T follicular helper cell (primary cell): ENCODE measurements at regions not wholly inside any gene's neighbourhood (a gene's known extent, or its start where the extent isn't known, plus 50 kb on each side); places are given as distances from the start of the nearest gene placed in this dataset.

ENCODE experiments used
- DNase-seq: peaks from one replicate; pipeline ENCODE4 v3.0.0-alpha.2; 2020; ENCODE audit warnings: low read depth

- no peak for DNase-seq
Measured at GRCh38 chr21:16072737-16073136, 343.0 kb downstream of the USP25 start.

GRCh38 chr21:16073586-16073985, 343.8 kb downstream of the USP25 start:
- DNase-seq: no peak

GRCh38 chr21:16074950-16075489, 345.2 kb downstream of the USP25 start:
- DNase-seq: no peak

DNA sequence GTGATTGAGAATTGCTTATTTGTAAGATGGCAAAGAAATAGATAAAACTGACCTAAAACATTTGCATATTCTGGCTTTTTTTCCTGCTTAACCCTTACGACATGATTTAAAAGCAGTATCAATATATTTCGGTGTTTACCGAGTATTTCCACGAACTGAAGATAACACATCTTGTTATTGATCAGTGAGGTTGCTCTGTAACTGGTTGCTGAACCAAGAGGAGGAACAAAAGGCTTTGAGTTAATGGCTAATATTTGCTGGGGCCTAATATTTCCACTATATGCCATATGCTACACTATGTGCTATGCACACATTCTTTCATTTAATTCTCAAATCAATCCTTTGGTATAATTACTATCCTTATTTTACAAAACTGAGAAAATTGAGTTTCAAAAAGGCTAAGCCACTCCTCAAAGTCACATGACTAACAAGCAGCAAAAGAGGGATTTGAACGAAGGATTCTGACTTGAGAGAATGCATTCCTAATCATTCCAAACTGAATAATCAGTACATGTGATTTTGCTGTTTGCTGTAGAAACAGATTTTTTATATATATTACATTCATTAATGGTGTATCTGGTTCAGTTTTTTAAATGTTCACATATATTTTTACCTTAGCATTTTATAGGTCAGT, 346.0 kb downstream of the USP25 start:
- DNase-seq: no peak

DNA sequence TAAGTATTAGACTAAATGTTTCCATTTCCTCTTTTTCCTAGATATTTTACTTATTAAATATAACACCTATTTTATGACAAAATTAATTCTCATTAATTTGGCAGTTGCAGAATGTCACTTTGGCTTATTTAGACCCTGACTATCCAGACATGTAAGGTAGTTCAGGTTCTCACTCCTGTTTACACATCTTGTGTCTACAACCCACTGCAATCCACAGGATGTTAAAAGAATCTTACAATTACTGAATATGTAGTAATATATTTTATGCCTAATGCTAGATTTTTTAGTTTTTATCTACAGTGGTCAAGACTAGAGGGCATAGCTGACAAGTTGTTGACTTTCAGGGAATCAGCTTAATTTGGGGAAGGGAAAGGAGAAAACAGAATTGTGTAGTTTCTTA, 346.7 kb downstream of the USP25 start:
- DNase-seq: no peak

- no peak for DNase-seq
Measured at GRCh38 chr21:16078382-16078781, 348.6 kb downstream of the USP25 start.

DNA sequence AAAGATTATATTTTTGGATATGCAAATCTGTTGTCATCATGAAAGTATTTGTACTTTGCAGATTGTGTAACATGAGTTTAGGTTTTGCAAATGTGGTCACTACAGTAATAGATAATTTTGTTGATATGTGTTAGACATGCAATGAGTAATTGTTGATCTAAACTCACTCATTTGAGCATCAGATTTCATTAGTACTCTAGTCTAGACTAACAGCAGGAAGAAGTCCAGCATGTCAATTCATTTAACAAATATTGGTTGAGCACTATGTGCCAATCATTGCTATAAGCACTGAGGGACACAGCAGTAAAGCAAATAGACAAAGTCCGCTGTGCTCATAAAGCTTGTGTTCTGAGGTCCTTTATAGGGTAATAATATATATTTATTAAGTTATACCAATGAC, 350.0 kb downstream of the USP25 start:
- no peak for DNase-seq

- no peak for DNase-seq
Measured at GRCh38 chr21:16081304-16081703, 351.5 kb downstream of the USP25 start.

DNA sequence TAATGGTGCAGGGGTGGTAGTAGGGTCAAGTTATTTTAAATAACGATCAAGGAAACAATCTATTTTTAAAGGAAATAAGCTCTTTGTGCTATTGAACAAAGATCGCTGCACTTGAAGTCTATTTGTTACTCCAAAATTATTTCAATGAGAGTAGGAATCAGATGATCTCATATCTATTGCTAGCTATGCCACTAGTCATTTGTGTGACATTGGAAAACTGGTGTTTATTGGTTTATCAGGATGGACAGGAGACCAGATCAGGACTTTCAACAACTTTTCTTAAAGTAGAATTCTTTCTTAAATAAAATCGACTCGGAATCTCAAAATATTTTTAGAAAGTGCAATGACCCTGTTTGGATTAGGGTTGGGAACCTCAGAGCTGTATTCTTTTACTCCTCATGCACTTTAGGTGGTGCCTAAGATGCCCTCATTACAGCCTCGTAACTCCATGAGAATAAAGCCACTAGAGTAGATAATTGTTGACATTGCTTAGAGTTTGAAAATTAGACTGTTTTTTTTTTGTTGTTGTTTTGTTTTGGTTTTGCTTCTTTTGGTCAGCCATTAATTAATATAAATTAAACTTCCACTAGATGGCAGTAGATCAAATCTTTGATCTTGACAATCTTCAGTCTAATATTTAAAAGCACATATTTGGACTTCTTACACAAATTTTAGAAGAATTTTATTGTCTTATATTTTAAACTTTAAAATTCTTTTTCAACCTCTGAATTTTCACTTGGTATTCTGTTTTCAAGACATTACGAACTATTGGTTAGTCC, 352.4 kb downstream of the USP25 start:
- DNase-seq: no peak

DNA sequence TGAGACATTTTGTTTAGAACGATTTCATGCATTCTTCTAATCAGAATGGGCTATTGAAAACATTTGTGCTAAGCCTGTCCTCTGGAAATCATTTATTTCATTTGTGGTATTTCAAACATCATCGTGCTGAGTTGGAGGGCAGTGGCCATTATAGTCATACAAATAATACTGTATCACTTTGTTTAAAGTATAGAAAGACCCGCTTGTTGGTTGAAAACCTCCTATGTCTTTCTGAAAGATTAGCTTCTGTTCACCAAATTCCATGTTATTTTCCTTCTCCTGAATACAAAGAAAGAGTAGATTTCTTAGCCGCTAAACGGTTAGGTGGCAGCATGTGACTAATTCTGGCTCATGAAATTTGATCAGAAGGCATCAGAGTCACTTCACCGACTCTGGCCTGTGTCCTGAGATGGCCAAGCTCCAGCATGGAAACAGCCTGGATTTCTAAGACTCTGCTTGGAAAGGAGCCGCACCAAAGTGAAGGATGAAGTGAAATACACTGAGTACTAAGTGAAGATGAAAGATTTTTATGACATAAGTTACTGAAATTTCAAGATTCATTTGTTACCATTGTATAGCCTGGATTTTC, 355.1 kb downstream of the USP25 start:
- DNase-seq: no peak

GRCh38 chr21:16085421-16085820, 355.6 kb downstream of the USP25 start:
- DNase-seq: no peak

DNA sequence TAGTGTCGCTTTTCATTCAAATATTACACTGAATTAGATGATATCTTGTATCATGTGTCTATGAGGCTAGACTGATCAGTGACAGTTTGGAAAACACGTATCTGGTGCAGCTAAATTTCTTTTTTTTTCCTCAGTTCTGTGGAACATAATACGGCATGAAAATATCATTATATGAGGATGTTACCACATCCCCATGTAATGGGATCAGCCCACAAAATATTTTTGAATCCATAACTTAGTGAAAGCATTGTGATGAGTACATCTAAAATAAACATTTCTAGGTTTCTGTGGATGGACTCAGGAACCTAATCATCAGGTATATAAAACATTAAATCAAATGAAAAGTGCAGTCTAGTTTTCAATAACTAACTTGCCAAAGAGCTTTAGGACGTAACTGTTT, 356.3 kb downstream of the USP25 start:
- DNase-seq: no peak

DNA sequence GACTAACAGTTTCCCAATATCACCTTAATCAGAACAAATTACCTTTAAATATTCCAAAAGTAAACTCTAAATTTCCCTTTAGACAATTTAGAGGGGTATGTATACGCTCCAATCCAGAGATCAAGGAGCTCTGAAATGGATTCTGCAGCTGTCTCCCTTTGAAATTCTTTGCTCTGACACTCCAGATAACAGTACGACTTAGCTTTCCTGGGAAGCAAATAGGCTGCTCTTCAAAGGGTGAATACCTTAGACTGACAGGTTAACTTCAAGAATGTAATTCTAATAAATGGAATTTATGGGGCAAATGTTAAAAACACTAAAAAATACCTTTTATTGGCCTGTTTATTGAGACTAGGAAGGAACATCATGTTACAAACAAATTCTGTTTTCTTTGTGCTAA, 357.2 kb downstream of the USP25 start:
- DNase-seq: no peak

DNA sequence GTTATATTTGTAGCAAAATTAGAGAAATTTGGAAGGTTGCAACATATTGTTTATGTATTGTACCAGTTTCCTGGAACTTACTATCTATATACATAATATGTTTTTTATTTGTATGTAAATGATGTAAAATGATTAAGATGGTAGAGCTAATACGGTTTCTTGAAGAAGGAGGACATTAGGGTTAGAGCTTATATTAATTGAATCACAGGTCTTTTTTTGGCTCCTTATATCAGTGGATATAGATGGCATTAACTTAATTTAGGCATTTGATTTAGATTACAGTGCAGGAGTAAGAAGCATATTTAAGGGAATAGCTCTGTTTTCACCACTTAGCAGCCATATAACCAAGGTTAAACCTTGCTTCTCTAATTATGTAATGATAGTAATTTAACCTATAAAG, 357.7 kb downstream of the USP25 start:
- no peak for DNase-seq

DNA sequence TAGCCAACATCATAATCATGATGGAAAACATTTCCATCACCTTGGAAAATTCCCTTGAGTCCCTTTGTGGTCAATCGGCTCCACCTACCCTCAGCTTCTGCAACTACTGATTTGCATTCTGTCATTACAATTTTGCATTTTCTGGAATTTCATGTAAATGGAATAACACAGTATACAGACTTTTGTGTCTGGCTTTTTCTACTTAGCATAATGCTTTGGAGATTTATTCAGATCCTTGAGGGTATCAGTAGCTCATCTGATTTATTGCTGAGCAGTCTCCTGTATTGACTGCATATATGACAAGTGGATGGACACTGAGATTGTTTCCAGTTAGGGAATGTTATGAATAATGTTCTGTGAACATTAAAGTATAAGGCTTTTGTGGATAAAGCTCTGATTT, 358.3 kb downstream of the USP25 start:
- no peak for DNase-seq

DNA sequence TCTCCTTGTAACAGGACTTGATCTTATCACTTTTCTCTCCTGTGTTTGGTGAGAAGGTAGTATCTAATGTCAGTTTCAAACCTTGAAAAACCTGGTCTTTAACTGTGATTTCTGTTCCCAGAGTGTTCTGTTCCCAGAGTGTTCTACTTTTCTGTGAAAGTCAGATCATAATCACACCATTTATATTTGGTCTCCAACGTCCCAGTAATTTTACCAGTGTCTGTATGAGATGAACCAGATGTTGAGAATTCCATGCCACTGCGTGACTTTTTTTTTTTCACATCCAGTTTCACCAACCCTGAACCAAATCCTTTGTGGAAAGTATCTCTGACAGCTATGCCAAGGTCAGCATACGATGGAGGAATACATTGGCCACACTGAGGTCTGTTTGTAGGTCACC, 365.2 kb downstream of the USP25 start:
- DNase-seq: no peak

GRCh38 chr21:16096988-16097387, 367.2 kb downstream of the USP25 start:
- no peak for DNase-seq

DNA sequence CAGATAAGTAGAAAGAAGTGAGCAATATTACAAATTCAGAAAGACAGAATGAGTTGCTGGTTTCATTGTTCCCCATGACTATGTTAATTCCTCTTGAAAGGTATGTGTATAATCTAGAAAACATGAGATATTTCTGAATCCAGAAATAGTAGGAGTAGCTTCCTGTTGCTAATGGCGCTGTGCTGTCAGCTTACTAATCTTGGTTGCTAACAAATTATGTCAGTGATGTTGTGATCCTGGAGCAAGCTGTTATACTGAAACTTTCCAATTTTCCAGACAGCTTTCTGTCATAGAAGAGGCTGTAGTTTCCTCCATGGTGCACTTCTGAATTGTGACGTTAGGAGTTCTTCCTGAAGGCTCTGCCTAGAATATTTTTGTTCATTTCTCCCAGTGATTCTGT, 372.3 kb downstream of the USP25 start:
- no peak for DNase-seq

DNA sequence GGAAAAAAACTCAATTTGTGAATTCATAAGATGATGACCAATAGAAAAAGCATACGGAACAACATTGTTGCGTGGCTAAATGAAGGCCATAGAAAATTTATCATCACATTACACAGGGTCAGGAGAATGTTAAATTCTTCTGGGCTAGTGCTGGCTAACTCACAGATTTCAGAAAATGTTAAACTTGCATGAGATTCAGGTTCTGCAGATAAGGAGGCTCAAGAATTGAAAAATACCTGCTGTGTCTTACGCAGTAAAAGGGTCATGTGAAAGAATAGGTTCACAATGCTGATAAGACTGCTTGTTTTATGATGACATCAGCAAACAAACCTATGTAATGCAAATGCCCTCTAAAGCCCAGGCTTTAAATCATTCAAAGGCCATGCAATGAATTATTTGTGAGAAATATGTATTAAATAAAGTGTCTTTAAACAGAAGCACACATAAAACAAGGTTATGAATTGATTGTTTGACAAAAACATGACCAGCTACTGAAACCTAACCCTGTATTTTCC, 378.8 kb downstream of the USP25 start:
- DNase-seq: no peak

DNA sequence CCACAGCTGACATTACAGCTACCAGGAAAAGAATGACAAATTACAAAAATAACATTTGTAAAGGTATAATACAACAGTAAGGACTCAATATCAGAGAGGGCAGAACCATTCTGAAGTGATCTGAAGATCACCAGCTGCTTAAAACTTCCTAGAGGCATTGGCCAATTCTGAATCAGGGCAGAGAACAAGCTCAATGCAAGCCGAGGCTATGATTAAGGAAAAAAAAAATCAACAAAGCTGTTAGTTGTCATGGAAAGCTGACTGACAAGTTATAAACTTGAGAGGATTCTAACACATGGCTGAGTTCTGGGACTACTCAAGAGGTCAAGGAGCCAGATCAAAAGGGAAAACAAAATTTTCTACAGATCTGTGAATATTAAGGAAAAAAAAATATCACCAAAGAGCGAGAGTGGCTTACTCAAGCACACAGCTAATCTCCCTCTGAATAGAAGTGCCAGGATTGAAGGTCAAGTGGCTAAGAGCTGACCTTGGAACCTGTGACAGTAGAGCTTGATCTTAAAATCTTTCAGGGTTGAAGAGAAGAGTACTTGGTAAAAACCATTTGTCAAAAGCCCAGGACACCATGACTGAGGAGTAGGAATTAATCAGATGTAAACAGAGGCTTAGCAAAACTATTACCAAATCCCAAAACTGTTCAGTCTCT, 383.4 kb downstream of the USP25 start:
- DNase-seq: no peak

DNA sequence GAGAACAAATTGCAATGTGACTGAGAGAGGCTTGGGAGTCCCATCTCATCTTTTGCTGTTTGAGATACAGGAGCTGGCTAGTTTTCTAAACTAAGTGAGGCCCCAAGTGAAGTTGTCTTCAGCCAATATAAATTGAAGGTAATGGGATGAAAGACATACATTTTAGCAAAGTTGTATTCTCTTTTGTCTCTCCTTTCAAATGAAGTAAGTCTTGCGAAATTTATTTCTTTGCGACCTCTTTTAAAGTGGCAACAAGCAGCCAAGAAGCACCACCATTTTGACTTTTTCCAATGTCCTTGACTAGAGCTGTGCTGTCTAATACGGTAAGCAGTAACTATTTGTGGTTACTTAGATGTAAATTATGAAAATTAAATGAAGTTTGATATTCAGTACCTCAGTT, 385.7 kb downstream of the USP25 start:
- DNase-seq: no peak

DNA sequence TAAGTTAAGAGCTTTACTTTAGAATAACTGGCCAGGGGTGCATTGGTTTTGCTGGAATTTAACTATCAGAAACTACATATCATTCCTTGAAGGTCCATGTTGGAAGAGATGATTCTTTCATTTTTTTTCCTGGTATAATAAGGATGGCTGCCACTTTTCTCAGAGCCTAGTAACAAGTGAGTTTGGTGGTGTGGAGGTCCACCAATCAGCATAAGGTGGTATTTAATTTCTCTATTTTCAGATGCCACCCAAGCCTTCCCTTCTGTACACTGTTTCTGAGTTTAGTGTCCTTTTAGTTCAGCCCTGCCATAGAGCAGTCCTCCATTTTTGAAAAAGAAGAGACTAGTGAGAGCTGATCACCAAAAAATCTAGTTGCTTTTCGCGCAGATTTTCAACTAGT, 386.3 kb downstream of the USP25 start:
- DNase-seq: no peak
